Retinal pigment epithelial cell (primary cell): ENCODE measurements at regions not wholly inside any gene's neighbourhood (a gene's known extent, or its start where the extent isn't known, plus 50 kb on each side); places are given as distances from the start of the nearest gene placed in this dataset.

ENCODE experiments used
- DNase-seq: peaks from one replicate; pipeline ENCODE4 v3.0.0-alpha.2; 2010; ENCODE audit warnings: low read depth
- H3K4me3 ChIP-seq: 2 replicates; pipeline ENCODE4 v1.5.1; 2011; ENCODE audit warnings: mild to moderate bottlenecking, low read length, control low read depth, moderate library complexity
- CTCF ChIP-seq: conservative IDR thresholded peaks from 2 replicates; pipeline ENCODE4 v1.5.1; 2011; ENCODE audit warnings: low read depth, low read length, control low read depth, inconsistent platforms

- no peak overlapping the region for H3K4me3 ChIP-seq
- no peak for TF ChIP-seq CTCF
- DNase-seq = no peak
These were observed 401.7 kb upstream of the AUTS2 start for GRCh38 chr7:69196593-69196992.

- H3K4me3 ChIP-seq = no peak overlapping the region
- no peak for TF ChIP-seq CTCF
- no peak for DNase-seq
These were observed 400.0 kb upstream of the AUTS2 start for GRCh38 chr7:69198250-69198649.

GRCh38 chr7:69199041-69199440 is 399.2 kb upstream of the AUTS2 start:
- no peak for TF ChIP-seq CTCF
- no peak overlapping the region for H3K4me3 ChIP-seq
- DNase-seq = no peak

- TF ChIP-seq CTCF = no peak
- H3K4me3 ChIP-seq = no peak overlapping the region
- DNase-seq = no peak
These were observed 398.6 kb upstream of the AUTS2 start for GRCh38 chr7:69199661-69200060.

- DNase-seq = no peak
- no peak for TF ChIP-seq CTCF
- H3K4me3 ChIP-seq = no peak overlapping the region
These were observed 394.4 kb upstream of the AUTS2 start for GRCh38 chr7:69203871-69204270.

GRCh38 chr7:69204943-69205342 is 393.3 kb upstream of the AUTS2 start:
- DNase-seq = no peak
- H3K4me3 ChIP-seq = no peak overlapping the region
- TF ChIP-seq CTCF = no peak

- H3K4me3 ChIP-seq = no peak overlapping the region
- no peak for DNase-seq
- no peak for TF ChIP-seq CTCF
These were observed 392.7 kb upstream of the AUTS2 start for GRCh38 chr7:69205581-69205980.
